HG03575 (cell line): ENCODE measurements at regions not wholly inside any gene's neighbourhood (a gene's known extent, or its start where the extent isn't known, plus 50 kb on each side); places are given as distances from the start of the nearest gene placed in this dataset.

ENCODE experiments used
- ATAC-seq: cut with Tn5 transposase; IDR thresholded peaks from one replicate; pipeline ENCODE4 v1.9.1; 2021; ENCODE audit not compliant: unreplicated experiment, insufficient number of reproducible peaks, low FRiP score; ENCODE audit errors: extremely low read depth

GRCh38 chr11:8325591-8326304 lies 62.1 kb upstream of the LMO1 start:
- no peak for ATAC-seq

GRCh38 chr11:8323161-8323935 lies 59.7 kb upstream of the LMO1 start:
- ATAC-seq, result no peak

- ATAC-seq, result no peak
These were observed 58.2 kb upstream of the LMO1 start for GRCh38 chr11:8321876-8322275.

GRCh38 chr11:8320076-8320475 lies 56.4 kb upstream of the LMO1 start:
- no peak for ATAC-seq

GRCh38 chr11:8318536-8318935 lies 54.9 kb upstream of the LMO1 start:
- no peak for ATAC-seq

- ATAC-seq, result no peak
These were observed 53.5 kb upstream of the LMO1 start for GRCh38 chr11:8317159-8317558.

- ATAC-seq, result no peak
These were observed 52.3 kb upstream of the LMO1 start for GRCh38 chr11:8315954-8316353.

GRCh38 chr11:8315463-8315862 lies 51.8 kb upstream of the LMO1 start:
- no peak for ATAC-seq

GRCh38 chr11:8314916-8315315 lies 51.2 kb upstream of the LMO1 start:
- ATAC-seq, result no peak

- no peak for ATAC-seq
These were observed 49.9 kb upstream of the LMO1 start for GRCh38 chr11:8313504-8314090.
